ENCODE measurements at regions not wholly inside any gene's neighbourhood (a gene's known extent, or its start where the extent isn't known, plus 50 kb on each side); places are given as distances from the start of the nearest gene placed in this dataset.

- no peak for TF ChIP-seq SIN3A (IDR thresholded peaks at IDR 0.05; ENCODE audit: borderline replicate concordance, insufficient read depth, low read length)
- TF ChIP-seq POLR2AphosphoS5 (IDR thresholded peaks at IDR 0.05; ENCODE audit: low read depth, low read length) = no peak
- TF ChIP-seq REST (IDR thresholded peaks at IDR 0.05; ENCODE audit: insufficient read depth in 1 of 2, low read depth in 2 of 2, low read length in 2 of 2) = no peak
These were observed 161.9 kb upstream of the GPRIN3 start for GRCh38 chr4:89469516-89469915.

- TF ChIP-seq SIN3A (IDR thresholded peaks at IDR 0.05; ENCODE audit: borderline replicate concordance, insufficient read depth, low read length) = no peak
- no peak for TF ChIP-seq TAF1 (IDR thresholded peaks at IDR 0.05; ENCODE audit: borderline replicate concordance, insufficient read depth, low read length)
- TF ChIP-seq FOXP2 (optimal IDR thresholded peaks at IDR 0.05; ENCODE audit: borderline replicate concordance, extremely low read depth, extremely low read length, insufficient read depth) = no peak
These were observed 161.0 kb upstream of the GPRIN3 start for GRCh38 chr4:89468602-89469001.

GRCh38 chr4:89463341-89463740 is 155.7 kb upstream of the GPRIN3 start:
- TF ChIP-seq TAF1 (IDR thresholded peaks at IDR 0.05; ENCODE audit: borderline replicate concordance, insufficient read depth, low read length) = no peak
- TF ChIP-seq POLR2AphosphoS5 (IDR thresholded peaks at IDR 0.05; ENCODE audit: low read depth, low read length) = no peak
- no peak for TF ChIP-seq FOXP2 (optimal IDR thresholded peaks at IDR 0.05; ENCODE audit: borderline replicate concordance, extremely low read depth, extremely low read length, insufficient read depth)
- no peak for TF ChIP-seq REST (IDR thresholded peaks at IDR 0.05; ENCODE audit: insufficient read depth in 1 of 2, low read depth in 2 of 2, low read length in 2 of 2)
- no peak for TF ChIP-seq SIN3A (IDR thresholded peaks at IDR 0.05; ENCODE audit: borderline replicate concordance, insufficient read depth, low read length)

GRCh38 chr4:89447543-89447942 is 139.9 kb upstream of the GPRIN3 start:
- no peak for TF ChIP-seq FOXP2 (optimal IDR thresholded peaks at IDR 0.05; ENCODE audit: borderline replicate concordance, extremely low read depth, extremely low read length, insufficient read depth)

GRCh38 chr4:89446193-89446592 is 138.6 kb upstream of the GPRIN3 start:
- TF ChIP-seq FOXP2 (optimal IDR thresholded peaks at IDR 0.05; ENCODE audit: borderline replicate concordance, extremely low read depth, extremely low read length, insufficient read depth) (no peak), TAF1 (IDR thresholded peaks at IDR 0.05; ENCODE audit: borderline replicate concordance, insufficient read depth, low read length) (no peak), POLR2AphosphoS5 (IDR thresholded peaks at IDR 0.05; ENCODE audit: low read depth, low read length) (no peak), REST (IDR thresholded peaks at IDR 0.05; ENCODE audit: insufficient read depth in 1 of 2, low read depth in 2 of 2, low read length in 2 of 2) (no peak), SIN3A (IDR thresholded peaks at IDR 0.05; ENCODE audit: borderline replicate concordance, insufficient read depth, low read length) (no peak)

GRCh38 chr4:89439533-89439932 is 131.9 kb upstream of the GPRIN3 start:
- no peak for TF ChIP-seq SIN3A (IDR thresholded peaks at IDR 0.05; ENCODE audit: borderline replicate concordance, insufficient read depth, low read length)

- no peak for TF ChIP-seq SIN3A (IDR thresholded peaks at IDR 0.05; ENCODE audit: borderline replicate concordance, insufficient read depth, low read length)
- TF ChIP-seq POLR2AphosphoS5 (IDR thresholded peaks at IDR 0.05; ENCODE audit: low read depth, low read length) = no peak
- no peak for TF ChIP-seq REST (IDR thresholded peaks at IDR 0.05; ENCODE audit: insufficient read depth in 1 of 2, low read depth in 2 of 2, low read length in 2 of 2)
- no peak for TF ChIP-seq FOXP2 (optimal IDR thresholded peaks at IDR 0.05; ENCODE audit: borderline replicate concordance, extremely low read depth, extremely low read length, insufficient read depth)
- no peak for TF ChIP-seq TAF1 (IDR thresholded peaks at IDR 0.05; ENCODE audit: borderline replicate concordance, insufficient read depth, low read length)
These were observed 130.7 kb upstream of the GPRIN3 start for GRCh38 chr4:89438102-89438831.
